Karpas-422 (cell line): ENCODE measurements at regions not wholly inside any gene's neighbourhood (a gene's known extent, or its start where the extent isn't known, plus 50 kb on each side); places are given as distances from the start of the nearest gene placed in this dataset.

ENCODE experiments used
- DNase-seq: peaks from one replicate; pipeline ENCODE4 v3.0.0-alpha.2; 2015
- H2AFZ ChIP-seq: fragments of 200-600 bp; sonication (generic); 2 replicates; pipeline ENCODE4 v1.6.1; 2014; ENCODE audit warnings: antibody characterized with exemption, low read length, mixed read lengths
- H3K27ac ChIP-seq: fragments of 200-600 bp; sonication (generic); 2 replicates; pipeline ENCODE4 v1.5.1; 2014; ENCODE audit warnings: mild to moderate bottlenecking, low read length, moderate library complexity
- H3K27me3 ChIP-seq: fragments of 200-600 bp; sonication (generic); 2 replicates; pipeline ENCODE4 v1.6.1; 2014; ENCODE audit warnings: low read length, mixed read lengths
- H3K36me3 ChIP-seq: fragments of 200-600 bp; sonication (generic); 2 replicates; pipeline ENCODE4 v1.6.1; 2014; ENCODE audit warnings: low read length, mixed read lengths; ENCODE audit not compliant: insufficient read depth
- H3K4me1 ChIP-seq: fragments of 200-600 bp; sonication (generic); 2 replicates; pipeline ENCODE4 v1.6.1; 2014; ENCODE audit warnings: mild to moderate bottlenecking, low read length, mixed read lengths
- H3K4me2 ChIP-seq: fragments of 200-600 bp; sonication (generic); 2 replicates; pipeline ENCODE4 v1.6.1; 2014; ENCODE audit warnings: low read length, low read depth, mild to moderate bottlenecking; ENCODE audit not compliant: poor library complexity, severe bottlenecking
- H3K4me3 ChIP-seq: fragments of 200-600 bp; sonication (generic); 2 replicates; pipeline ENCODE4 v1.5.1; 2014; ENCODE audit warnings: mild to moderate bottlenecking, antibody characterized with exemption, low read length, mixed read lengths
- H3K79me2 ChIP-seq: fragments of 200-600 bp; sonication (generic); 2 replicates; pipeline ENCODE4 v1.6.1; 2014; ENCODE audit warnings: mild to moderate bottlenecking, low read length, mixed read lengths
- H3K9ac ChIP-seq: fragments of 200-600 bp; sonication (generic); 2 replicates; pipeline ENCODE4 v1.6.0; 2014; ENCODE audit warnings: low read length
- H3K9me2 ChIP-seq: fragments of 200-600 bp; sonication (generic), shearing (Covaris generic); replicated peaks from 2 replicates; pipeline ENCODE4 v1.6.0; 2014; ENCODE audit warnings: mild to moderate bottlenecking, low read length, moderate library complexity; ENCODE audit not compliant: insufficient read depth
- H3K9me3 ChIP-seq: fragments of 300-700, 200-600 bp; sonication (generic); 2 replicates; pipeline ENCODE4 v1.6.1; 2014; ENCODE audit warnings: low read length, mixed read lengths
- H4K20me1 ChIP-seq: fragments of 200-600 bp; sonication (generic); 2 replicates; pipeline ENCODE4 v1.6.1; 2014; ENCODE audit warnings: mild to moderate bottlenecking, antibody characterized with exemption, low read length, low read depth; ENCODE audit not compliant: insufficient read depth

- Histone ChIP-seq H4K20me1 (no peaks in the 10 kb centered on the region), H3K4me2 (no peak overlapping the region), H3K9me2 (no peaks in the 10 kb centered on the region), H3K9ac (no peak overlapping the region), H3K4me3 (no peak overlapping the region), H2AFZ (no peak overlapping the region), H3K27ac (no peak overlapping the region), H3K9me3 (no peaks in the 10 kb centered on the region), H3K4me1 (no peaks in the 10 kb centered on the region), H3K36me3 (no peaks in the 10 kb centered on the region), H3K79me2 (no peaks in the 10 kb centered on the region), H3K27me3 (no peaks in the 10 kb centered on the region)
- DNase-seq, result no peak
Measured at GRCh38 chr10:78808736-78809367, 259.9 kb upstream of the ZMIZ1 start.

GRCh38 chr10:78811174-78811573 is 257.6 kb upstream of the ZMIZ1 start:
- Histone ChIP-seq H3K4me3 (no peak overlapping the region), H3K4me1 (no peaks in the 10 kb centered on the region), H3K36me3 (no peaks in the 10 kb centered on the region), H3K4me2 (no peak overlapping the region), H3K79me2 (no peaks in the 10 kb centered on the region), H3K27me3 (no peaks in the 10 kb centered on the region), H2AFZ (no peak overlapping the region), H3K9me2 (no peaks in the 10 kb centered on the region), H3K27ac (no peak overlapping the region), H4K20me1 (no peaks in the 10 kb centered on the region), H3K9ac (no peak overlapping the region), H3K9me3 (no peaks in the 10 kb centered on the region)
- no peak for DNase-seq

DNA sequence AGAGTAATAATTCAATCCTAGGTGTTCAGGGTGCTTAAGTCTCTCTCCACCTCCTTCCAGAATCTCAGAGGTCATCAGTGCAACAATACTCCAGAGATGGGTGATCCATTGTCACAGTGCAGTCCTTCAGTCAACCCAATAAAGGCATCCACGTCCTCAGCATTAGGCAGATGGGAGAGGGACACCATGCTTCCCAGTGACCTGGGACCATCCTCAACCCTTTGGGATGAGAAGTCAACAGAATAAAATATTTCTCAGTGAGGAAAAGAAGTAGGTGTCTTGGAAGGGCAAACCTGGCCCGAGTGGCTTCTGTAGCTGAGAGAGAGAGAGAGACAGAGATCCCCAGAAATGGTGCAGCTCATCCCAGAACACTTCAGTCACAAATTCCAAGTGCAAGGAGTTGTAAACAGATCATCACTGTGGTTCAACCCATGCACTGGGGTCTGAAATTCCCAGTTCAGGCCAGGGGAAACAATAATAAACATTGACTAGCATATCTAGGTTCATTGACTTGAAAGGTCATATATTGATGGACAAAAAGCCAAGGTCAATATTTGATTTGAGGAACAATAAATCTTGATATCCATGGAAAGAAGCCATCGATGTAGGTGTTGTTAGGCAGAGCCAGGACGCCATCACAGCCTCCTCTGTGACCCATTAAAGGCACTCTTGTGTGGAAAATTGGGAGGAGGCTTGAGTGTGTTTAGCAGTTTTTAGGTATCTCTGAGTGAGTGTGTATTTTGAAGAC is 256.0 kb upstream of the ZMIZ1 start:
- DNase-seq, result no peak
- H3K9me2 ChIP-seq, result no peaks in the 10 kb centered on the region
- no peaks in the 10 kb centered on the region for H3K36me3 ChIP-seq
- no peaks in the 10 kb centered on the region for H3K79me2 ChIP-seq
- no peak overlapping the region for H3K4me3 ChIP-seq
- no peaks in the 10 kb centered on the region for H4K20me1 ChIP-seq
- H2AFZ ChIP-seq, result no peak overlapping the region
- H3K9ac ChIP-seq, result no peak overlapping the region
- no peaks in the 10 kb centered on the region for H3K4me1 ChIP-seq
- H3K4me2 ChIP-seq, result no peak overlapping the region
- no peaks in the 10 kb centered on the region for H3K27me3 ChIP-seq
- H3K9me3 ChIP-seq, result no peaks in the 10 kb centered on the region
- H3K27ac ChIP-seq, result no peak overlapping the region

GRCh38 chr10:78813526-78813925 is 255.2 kb upstream of the ZMIZ1 start:
- DNase-seq, result no peak
- Histone ChIP-seq H3K27me3 (no peaks in the 10 kb centered on the region), H3K36me3 (no peaks in the 10 kb centered on the region), H3K9ac (no peak overlapping the region), H2AFZ (no peak overlapping the region), H4K20me1 (no peaks in the 10 kb centered on the region), H3K79me2 (no peaks in the 10 kb centered on the region), H3K9me2 (no peaks in the 10 kb centered on the region), H3K4me1 (no peaks in the 10 kb centered on the region), H3K27ac (no peak overlapping the region), H3K4me3 (no peak overlapping the region), H3K9me3 (no peaks in the 10 kb centered on the region), H3K4me2 (no peak overlapping the region)

DNA sequence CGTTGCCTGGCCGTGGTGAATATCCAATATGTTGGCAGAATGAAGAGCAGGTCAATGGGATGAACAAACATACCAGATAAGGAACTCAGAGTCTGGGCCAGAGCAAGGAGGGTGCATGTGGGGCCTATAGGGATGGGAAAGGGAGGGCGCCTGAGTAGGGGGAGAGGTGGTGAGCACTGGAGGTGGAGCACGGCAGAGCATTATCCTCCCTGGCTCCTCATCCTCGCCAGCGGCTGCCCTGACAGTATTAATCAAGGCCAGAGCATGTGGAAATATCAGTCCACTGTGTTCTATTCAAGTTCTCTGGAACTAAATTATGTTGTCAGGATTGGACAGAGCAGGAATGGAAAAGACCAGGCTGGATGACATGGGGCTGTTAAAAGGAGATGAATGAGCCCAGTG is 254.8 kb upstream of the ZMIZ1 start:
- Histone ChIP-seq H3K4me2 (no peak overlapping the region), H3K27me3 (no peaks in the 10 kb centered on the region), H3K27ac (no peak overlapping the region), H3K4me3 (no peak overlapping the region), H3K9me3 (no peaks in the 10 kb centered on the region), H3K4me1 (no peaks in the 10 kb centered on the region), H3K79me2 (no peaks in the 10 kb centered on the region), H3K9ac (no peak overlapping the region), H2AFZ (no peak overlapping the region), H4K20me1 (no peaks in the 10 kb centered on the region), H3K36me3 (no peaks in the 10 kb centered on the region), H3K9me2 (no peaks in the 10 kb centered on the region)
- DNase-seq, result no peak

GRCh38 chr10:78814407-78814806 is 254.4 kb upstream of the ZMIZ1 start:
- H2AFZ ChIP-seq, result no peak overlapping the region
- H3K36me3 ChIP-seq, result no peaks in the 10 kb centered on the region
- no peaks in the 10 kb centered on the region for H3K9me2 ChIP-seq
- H3K4me1 ChIP-seq, result no peaks in the 10 kb centered on the region
- no peak for DNase-seq
- H3K27me3 ChIP-seq, result no peaks in the 10 kb centered on the region
- no peak overlapping the region for H3K27ac ChIP-seq
- no peaks in the 10 kb centered on the region for H3K9me3 ChIP-seq
- H3K9ac ChIP-seq, result no peak overlapping the region
- H3K4me2 ChIP-seq, result no peak overlapping the region
- H3K79me2 ChIP-seq, result no peaks in the 10 kb centered on the region
- H4K20me1 ChIP-seq, result no peaks in the 10 kb centered on the region
- no peak overlapping the region for H3K4me3 ChIP-seq

DNA sequence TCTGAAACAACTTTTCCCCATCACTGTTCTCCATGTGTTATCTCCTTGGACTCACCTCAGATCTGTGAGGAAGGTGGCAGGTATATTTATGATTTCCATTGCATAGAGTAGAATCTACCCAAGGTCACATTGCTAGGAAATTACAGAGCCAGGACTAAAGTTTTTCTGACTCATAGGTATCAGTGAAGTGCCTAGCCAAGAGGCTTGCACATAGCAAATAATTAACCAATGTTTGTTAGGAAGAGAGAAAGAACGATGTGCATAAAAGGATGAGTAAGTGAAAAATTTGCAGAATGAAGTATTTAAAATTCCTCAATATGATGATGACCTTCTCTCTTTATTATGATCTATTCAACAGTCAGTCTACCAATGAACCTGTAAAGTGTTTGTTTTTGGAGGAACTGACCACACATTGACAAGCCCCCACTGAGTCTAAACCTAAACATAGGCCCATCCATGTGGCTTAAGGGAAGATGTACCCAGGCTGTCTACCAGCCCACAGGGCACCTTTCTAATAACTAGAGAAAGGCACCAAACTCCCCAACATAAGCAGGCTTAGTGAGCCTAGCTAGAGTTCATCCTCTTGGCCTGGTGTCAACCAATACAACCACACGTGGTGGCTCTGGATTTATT is 252.9 kb upstream of the ZMIZ1 start:
- Histone ChIP-seq H3K9me3 (no peaks in the 10 kb centered on the region), H3K36me3 (no peaks in the 10 kb centered on the region), H3K4me3 (no peak overlapping the region), H3K79me2 (no peaks in the 10 kb centered on the region), H3K9ac (no peak overlapping the region), H2AFZ (no peak overlapping the region), H3K4me2 (no peak overlapping the region), H3K27me3 (no peaks in the 10 kb centered on the region), H3K9me2 (no peaks in the 10 kb centered on the region), H3K4me1 (no peaks in the 10 kb centered on the region), H3K27ac (no peak overlapping the region), H4K20me1 (no peaks in the 10 kb centered on the region)
- DNase-seq, result no peak

- no peaks in the 10 kb centered on the region for H3K36me3 ChIP-seq
- H2AFZ ChIP-seq, result no peak overlapping the region
- H3K9me2 ChIP-seq, result no peaks in the 10 kb centered on the region
- H3K27me3 ChIP-seq, result no peaks in the 10 kb centered on the region
- no peak for DNase-seq
- H3K4me1 ChIP-seq, result no peaks in the 10 kb centered on the region
- H3K4me3 ChIP-seq, result no peak overlapping the region
- no peak overlapping the region for H3K27ac ChIP-seq
- H3K9ac ChIP-seq, result no peak overlapping the region
- no peaks in the 10 kb centered on the region for H3K9me3 ChIP-seq
- no peaks in the 10 kb centered on the region for H3K79me2 ChIP-seq
- no peak overlapping the region for H3K4me2 ChIP-seq
- no peaks in the 10 kb centered on the region for H4K20me1 ChIP-seq
Measured at GRCh38 chr10:78817361-78817760, 251.4 kb upstream of the ZMIZ1 start.
